ENCODE measurements at regions not wholly inside any gene's neighbourhood (a gene's known extent, or its start where the extent isn't known, plus 50 kb on each side); places are given as distances from the start of the nearest gene placed in this dataset.
A peak's percentile ranks its signal among the peaks of the same experiment; 100 is the strongest.

DNA sequence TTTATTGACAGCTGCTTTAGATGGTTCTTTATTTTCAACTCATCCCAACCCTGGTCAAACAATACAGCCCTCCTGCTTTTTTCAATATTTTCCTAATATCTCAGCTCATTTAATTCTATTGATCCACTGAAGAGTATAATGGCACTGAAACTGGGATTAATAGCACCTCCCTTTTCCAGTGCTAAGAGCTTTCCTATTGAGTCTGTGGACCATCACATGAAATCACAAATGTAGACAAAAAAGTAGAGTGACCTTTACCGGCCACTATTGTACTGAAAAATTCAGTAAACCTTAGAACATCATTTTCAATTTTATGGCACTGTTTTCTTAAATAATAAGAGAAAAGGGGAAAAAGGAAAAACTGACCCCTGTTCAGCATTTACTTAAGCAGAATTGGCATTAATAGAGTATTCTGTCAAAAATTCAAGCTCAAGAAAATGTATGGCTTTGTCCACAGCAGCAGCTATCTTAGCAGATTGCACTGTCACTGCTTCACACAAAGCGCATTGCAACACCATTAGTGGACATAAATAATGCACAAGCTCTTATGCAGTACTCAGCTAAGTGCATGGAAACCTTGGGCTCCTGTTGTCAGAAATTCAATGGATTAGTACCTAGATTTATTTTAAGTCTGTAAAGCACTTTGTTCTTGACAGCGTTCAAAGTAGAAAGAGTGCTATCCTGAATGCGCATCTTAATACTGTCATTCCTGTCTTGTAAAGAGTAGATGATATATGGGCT, 851.0 kb upstream of the KLHL1 start:
- TF ChIP-seq, protein P1, sequence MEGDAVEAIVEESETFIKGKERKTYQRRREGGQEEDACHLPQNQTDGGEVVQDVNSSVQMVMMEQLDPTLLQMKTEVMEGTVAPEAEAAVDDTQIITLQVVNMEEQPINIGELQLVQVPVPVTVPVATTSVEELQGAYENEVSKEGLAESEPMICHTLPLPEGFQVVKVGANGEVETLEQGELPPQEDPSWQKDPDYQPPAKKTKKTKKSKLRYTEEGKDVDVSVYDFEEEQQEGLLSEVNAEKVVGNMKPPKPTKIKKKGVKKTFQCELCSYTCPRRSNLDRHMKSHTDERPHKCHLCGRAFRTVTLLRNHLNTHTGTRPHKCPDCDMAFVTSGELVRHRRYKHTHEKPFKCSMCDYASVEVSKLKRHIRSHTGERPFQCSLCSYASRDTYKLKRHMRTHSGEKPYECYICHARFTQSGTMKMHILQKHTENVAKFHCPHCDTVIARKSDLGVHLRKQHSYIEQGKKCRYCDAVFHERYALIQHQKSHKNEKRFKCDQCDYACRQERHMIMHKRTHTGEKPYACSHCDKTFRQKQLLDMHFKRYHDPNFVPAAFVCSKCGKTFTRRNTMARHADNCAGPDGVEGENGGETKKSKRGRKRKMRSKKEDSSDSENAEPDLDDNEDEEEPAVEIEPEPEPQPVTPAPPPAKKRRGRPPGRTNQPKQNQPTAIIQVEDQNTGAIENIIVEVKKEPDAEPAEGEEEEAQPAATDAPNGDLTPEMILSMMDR (IDR thresholded peaks at IDR 0.05; ENCODE audit: poor library complexity, severe bottlenecking), result no peak
- TF ChIP-seq RAD21 (conservative IDR thresholded peaks at IDR 0.05) (no peak), EP300 (conservative IDR thresholded peaks at IDR 0.05; ENCODE audit: poor library complexity, severe bottlenecking) (peak; percentile 97), POLR2AphosphoS5 (IDR thresholded peaks at IDR 0.05) (peak; percentile 91), EZH2 (IDR thresholded peaks at IDR 0.05; ENCODE audit: borderline replicate concordance, insufficient read depth, low read length, poor library complexity, severe bottlenecking) (no peak)
- TF ChIP-seq, protein P2, sequence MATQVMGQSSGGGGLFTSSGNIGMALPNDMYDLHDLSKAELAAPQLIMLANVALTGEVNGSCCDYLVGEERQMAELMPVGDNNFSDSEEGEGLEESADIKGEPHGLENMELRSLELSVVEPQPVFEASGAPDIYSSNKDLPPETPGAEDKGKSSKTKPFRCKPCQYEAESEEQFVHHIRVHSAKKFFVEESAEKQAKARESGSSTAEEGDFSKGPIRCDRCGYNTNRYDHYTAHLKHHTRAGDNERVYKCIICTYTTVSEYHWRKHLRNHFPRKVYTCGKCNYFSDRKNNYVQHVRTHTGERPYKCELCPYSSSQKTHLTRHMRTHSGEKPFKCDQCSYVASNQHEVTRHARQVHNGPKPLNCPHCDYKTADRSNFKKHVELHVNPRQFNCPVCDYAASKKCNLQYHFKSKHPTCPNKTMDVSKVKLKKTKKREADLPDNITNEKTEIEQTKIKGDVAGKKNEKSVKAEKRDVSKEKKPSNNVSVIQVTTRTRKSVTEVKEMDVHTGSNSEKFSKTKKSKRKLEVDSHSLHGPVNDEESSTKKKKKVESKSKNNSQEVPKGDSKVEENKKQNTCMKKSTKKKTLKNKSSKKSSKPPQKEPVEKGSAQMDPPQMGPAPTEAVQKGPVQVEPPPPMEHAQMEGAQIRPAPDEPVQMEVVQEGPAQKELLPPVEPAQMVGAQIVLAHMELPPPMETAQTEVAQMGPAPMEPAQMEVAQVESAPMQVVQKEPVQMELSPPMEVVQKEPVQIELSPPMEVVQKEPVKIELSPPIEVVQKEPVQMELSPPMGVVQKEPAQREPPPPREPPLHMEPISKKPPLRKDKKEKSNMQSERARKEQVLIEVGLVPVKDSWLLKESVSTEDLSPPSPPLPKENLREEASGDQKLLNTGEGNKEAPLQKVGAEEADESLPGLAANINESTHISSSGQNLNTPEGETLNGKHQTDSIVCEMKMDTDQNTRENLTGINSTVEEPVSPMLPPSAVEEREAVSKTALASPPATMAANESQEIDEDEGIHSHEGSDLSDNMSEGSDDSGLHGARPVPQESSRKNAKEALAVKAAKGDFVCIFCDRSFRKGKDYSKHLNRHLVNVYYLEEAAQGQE (IDR thresholded peaks at IDR 0.05; ENCODE audit: borderline replicate concordance), result peak; percentile 68

Data from neural cell (in vitro differentiated cells).